GM21390 (cell line): ENCODE measurements at regions not wholly inside any gene's neighbourhood (a gene's known extent, or its start where the extent isn't known, plus 50 kb on each side); places are given as distances from the start of the nearest gene placed in this dataset.
"Not testable (repeated sequence)": the region's sequence is repeated elsewhere in the genome, so short reads cannot be mapped to it uniquely, and the experiment has no call there.

Source experiments
- ATAC-seq: cut with Tn5 transposase; IDR thresholded peaks from one replicate; pipeline ENCODE4 v1.9.1; 2021; ENCODE audit not compliant: unreplicated experiment

GRCh38 chr2:17000184-17000482 is 334.5 kb upstream of the CYRIA start:
- no peak for ATAC-seq

DNA sequence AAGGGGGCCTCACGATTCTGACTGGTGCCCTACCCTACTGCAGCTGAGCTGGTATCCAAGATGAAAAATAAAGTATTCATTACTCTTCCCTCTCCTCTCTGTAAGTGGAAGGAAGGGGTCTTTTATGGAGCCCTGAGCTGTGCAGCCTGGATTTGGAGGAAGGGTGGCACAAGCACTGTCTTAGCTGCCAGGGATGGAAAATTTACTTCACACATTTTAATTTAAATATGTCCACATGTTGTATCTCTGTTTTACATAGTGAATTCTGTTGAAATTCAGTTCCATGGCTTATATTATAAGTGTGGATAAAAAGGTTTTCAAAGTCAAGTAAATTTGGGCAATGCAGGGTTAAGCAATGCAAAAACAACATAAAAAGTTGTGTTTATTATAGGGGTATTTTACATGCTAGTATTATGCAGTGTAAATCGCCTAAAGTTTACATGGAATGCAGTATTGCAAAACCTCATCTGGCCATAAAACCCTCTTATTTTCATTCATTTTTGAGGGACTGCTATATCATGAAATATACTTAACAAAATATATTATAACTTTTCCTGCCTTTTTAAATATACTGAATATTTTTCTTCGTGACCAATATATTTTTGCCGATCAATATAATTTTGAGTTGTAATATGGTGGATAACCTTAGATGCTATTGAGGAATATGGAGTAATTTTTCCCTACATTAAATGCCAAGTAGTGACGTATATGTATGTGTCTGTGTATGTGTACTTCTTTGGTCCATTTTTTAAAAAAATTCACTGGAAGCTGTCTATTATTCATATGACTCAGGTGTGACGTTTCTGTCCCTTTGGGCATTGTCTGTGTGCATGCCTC is 333.9 kb upstream of the CYRIA start:
- no peak for ATAC-seq

- no peak for ATAC-seq
Observed at GRCh38 chr2:16978301-16978700, 312.7 kb upstream of the CYRIA start.

DNA sequence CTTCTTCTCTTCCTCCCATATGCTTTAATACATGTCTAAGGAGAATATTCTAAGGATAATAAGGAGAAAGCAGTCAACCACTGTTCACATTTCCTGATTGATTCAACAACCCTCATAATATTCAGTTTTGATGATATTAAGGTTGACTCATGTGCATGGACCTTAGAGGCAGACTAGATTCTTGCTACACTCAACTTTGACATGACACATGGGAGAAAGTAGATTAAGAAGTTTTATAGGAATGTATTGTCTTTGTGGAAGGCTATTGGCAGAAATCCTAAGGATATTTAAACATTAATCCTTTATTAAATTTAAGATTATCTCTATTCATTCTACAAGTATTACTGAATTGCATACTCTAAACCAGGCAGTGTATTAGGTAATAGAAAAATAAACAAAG is 309.1 kb upstream of the CYRIA start:
- ATAC-seq, result no peak

- ATAC-seq, result no peak
Observed at GRCh38 chr2:16973586-16974286, 308.1 kb upstream of the CYRIA start.

DNA sequence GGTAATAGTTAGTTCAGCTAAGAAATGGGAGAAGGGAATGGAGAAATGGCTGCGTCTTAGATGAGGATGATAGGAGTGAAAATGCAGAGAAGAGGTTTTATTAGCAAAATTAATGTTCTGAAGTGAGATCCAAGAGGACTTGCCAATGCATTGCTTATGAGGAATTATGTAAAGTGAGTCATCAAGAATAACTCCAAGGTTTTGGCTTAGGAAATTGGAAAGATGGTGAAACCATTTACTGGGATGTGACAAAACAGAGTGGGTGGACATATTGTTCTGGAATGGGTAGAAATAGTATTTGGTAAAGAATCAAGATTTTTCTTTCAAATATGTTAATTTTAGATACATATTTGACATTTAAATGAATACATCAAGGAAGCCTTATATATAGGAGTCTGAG is 306.6 kb upstream of the CYRIA start:
- ATAC-seq, result no peak

DNA sequence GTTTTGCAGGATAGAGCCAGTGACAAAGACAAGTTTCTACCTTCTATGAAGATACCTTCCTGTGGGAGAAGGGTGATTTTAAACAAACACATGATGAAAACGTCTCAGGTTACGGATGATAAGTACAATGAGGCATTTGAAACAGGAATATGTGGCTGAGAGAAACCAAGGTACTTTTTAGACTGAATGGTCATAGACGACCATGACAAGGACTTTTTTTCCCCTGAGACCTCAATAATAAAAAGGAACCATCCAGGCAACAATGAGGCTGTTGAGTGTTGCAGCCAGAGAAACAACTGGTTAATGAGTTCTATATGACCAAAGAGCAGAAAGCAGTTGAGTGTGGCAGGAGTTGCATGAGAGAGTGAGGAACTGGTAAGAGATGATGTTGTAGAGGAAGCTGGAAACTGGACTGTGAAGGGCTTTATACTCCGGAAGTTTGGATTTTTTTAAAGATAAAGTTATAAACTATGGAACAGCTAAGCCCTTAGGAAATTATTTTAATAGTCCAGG is 306.1 kb upstream of the CYRIA start:
- no peak for ATAC-seq

DNA sequence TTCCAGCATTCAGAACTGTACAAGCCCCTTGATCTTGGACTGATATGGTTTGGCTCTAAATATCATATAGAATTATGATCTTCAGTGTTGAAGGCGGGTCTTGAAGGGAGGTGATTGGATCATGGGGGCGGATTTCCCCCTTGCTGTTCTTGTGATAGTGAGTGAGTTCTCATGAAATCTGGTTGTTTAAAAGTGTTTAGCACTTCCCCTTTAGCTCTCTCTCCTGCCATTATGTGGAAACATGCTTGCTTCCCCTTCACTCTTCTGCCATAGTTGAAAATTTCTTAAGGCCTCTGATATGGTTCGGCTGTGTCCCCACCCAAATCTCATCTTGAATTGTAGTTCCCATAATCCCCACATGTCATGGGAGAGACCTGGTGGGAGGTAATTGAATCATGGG is 305.3 kb upstream of the CYRIA start:
- ATAC-seq, result not testable (repeated sequence)

DNA sequence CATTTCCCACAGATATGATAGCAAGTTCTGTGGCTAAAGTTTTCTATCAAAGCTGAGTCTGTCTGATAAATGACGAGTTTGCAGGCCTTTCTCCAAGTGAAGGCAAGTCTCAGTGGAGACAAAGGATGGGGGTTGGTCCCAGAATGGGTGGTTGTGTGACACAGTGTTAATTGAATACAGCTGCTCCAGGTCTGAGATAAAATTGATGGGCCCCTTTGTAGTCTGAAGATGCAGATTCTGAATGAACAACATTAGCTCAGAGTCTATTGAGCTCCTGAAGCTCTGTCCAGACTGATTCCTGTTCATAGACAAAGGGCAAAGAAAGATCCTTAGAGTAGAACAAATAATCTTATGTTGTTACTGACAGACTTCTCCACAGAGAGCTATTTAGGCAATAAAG is 296.9 kb upstream of the CYRIA start:
- ATAC-seq, result no peak

GRCh38 chr2:16960579-16960978 is 294.9 kb upstream of the CYRIA start:
- no peak for ATAC-seq

GRCh38 chr2:16958266-16958665 is 292.6 kb upstream of the CYRIA start:
- no peak for ATAC-seq

- no peak for ATAC-seq
Observed at GRCh38 chr2:16952805-16953204, 287.2 kb upstream of the CYRIA start.

DNA sequence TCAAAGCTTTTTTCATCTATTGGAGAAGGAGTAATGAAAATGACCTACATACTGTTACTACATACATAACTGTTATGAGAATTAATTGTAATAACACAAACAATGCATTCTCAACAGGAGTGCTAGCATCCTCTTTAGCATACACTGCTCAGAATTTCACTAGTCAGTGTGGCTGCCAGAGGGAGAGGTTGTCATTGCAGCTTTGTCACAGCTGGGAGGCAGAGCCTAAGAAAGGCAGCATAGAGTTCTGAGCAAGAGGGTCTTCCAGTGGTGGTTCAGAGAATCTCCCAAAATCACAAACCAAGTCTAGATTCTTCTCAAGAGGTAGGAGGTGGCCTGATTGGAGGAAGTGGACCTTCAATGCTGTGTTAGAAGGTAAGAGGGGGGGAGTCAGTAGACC is 286.7 kb upstream of the CYRIA start:
- no peak for ATAC-seq

DNA sequence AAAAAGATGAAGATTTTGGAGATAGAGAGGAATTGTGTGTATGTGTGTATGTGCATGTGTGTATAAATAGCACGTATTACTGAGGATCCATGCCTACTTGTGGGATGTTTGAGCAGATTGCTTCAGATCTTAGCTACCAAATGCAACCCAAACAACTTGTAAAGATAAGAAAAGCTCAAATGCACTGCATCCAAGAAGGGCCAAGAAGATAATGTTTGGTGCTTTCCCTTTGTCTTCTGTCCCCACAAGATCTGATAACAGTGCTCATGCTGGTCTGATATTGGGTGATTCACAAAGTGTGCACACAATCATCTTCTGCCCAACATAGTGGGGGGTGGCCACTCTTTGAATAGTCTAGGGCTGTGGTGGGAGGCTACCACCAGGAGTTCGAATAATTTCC is 284.8 kb upstream of the CYRIA start:
- no peak for ATAC-seq

GRCh38 chr2:16948710-16949109 is 283.1 kb upstream of the CYRIA start:
- no peak for ATAC-seq

- ATAC-seq, result no peak
Observed at GRCh38 chr2:16948053-16948452, 282.4 kb upstream of the CYRIA start.

DNA sequence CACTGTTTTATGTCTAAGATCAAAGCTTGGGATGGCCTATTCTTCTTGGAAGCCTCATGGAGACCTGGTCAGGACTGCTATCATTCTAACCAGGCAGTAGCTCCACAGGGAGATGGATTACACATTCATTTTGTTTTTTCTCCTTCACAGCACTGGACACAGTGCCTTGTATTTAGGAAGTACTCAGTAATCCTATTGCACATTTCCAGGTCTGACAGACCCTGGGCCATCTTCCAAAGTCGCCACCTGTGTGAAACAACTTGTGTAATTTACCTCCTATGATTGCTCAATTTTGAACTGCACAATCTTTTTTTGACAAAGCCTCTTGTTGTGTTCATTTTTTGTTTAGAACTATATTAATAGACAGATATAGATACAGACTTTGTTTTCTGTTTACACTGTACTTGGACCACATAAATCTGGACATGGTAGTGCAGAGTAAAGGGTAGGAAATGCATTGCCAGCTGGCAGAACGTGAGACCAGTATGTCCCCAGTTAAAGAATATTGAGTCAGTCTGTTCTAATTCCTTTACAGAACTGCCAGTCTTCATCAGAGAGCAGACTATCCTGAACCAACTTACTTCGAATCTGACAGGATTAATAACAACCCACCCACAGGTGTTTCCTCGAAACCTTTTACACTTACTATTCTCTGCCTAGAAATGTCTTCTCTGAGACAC is 277.8 kb upstream of the CYRIA start:
- ATAC-seq, result no peak

DNA sequence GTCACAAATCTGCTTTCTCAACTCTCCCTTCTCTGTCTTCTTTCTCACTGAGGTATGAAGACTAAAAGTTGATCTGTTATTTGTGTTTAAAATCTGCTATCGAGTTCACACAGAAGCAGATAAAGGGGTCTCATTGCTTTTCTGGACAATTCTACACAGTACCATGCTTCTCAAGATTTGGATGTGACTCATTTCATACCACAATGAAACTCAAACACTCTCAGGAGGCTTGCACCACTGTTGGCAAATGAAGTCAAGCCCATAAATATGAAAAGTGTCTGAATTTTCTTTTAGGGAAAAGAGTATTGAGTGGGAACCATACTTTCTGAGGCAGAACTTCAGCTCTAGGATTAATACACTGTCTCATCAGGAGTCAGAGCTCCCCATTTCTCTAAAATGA is 274.6 kb upstream of the CYRIA start:
- no peak for ATAC-seq

DNA sequence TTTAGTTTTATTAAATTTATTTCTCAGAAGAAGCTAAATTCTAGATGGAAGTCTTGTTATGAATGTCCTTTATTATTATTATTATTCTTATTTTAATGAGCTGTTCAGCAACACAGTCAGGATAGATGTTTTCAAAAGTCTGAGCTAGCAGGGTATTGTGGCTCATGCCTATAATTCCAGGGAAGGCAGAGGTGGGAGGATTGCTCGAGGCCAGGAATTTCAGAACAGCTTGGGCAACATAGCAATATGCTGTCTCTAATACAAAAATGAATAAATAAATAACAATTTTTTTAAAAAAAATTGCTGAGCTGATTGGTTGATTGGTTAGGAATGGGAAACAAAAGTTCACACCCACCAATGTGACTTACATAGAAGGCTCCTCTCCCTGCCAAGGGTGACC is 274.1 kb upstream of the CYRIA start:
- no peak for ATAC-seq

DNA sequence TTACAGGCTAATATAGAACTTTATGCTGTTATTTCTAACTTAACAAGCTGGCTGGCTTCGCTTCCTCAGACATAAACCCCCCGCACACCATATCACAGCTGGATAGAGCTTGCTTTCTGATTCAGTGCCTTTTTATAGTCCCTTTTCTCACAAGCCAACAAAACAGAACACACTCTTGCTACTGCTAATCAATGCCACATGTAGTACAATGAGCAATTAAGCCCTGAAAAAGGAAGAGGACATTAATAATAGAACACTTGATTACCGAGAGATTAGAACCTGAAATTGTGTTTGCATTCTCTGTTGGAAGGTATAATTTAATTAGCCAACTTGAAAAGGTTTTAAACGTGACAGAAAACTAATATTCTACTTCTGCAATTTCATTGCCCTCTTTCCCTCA is 267.7 kb upstream of the CYRIA start:
- ATAC-seq, result no peak

DNA sequence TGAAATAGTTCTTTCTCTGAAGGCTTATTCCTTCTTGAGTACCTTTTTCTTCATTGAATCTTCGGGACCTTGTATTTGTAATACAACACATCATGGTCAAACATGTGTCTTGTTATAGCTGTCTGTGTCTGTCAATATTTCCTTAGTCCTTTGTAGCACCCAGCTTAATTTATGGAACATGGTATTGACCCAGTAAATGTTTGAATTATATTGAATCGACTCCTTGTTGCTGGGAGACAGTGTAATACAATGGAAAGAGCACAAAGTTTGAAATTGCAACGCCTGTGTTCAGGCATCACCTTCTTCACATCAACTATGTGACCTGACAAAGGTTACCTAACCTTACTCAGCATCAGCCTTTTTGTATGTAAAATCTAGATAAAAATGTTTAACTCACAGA is 267.2 kb upstream of the CYRIA start:
- ATAC-seq, result no peak

- no peak for ATAC-seq
Observed at GRCh38 chr2:16931441-16931840, 265.8 kb upstream of the CYRIA start.
